Esophagus (tissue), 2 donors: ENCODE measurements at regions not wholly inside any gene's neighbourhood (a gene's known extent, or its start where the extent isn't known, plus 50 kb on each side); places are given as distances from the start of the nearest gene placed in this dataset.

Experiments
- H3K27ac ChIP-seq, 2 donors: one replicate each; pipeline ENCODE4 v1.5.1; 2013; ENCODE audit warnings: low read depth in 2 of 2, mild to moderate bottlenecking in 2 of 2, inconsistent platforms in 1 of 2, low read length in 1 of 2, moderate library complexity in 1 of 2
- H3K27me3 ChIP-seq, 2 donors: one replicate each; pipeline ENCODE4 v1.6.1; 2013; ENCODE audit warnings: low read length in 2 of 2, control low read depth in 1 of 2, mild to moderate bottlenecking in 1 of 2; ENCODE audit not compliant: insufficient read depth in 2 of 2, control insufficient read depth in 1 of 2
- H3K36me3 ChIP-seq, 2 donors: one replicate each; pipeline ENCODE4 v1.6.1; 2013; ENCODE audit warnings: low read length in 1 of 2; ENCODE audit not compliant: control insufficient read depth in 2 of 2, insufficient read depth in 2 of 2
- H3K4me1 ChIP-seq, 2 donors: one replicate each; pipeline ENCODE4 v1.6.1; 2013; ENCODE audit warnings: low read length in 1 of 2; ENCODE audit not compliant: control insufficient read depth in 2 of 2, insufficient read depth in 2 of 2
- H3K4me3 ChIP-seq, 2 donors: one replicate each; pipeline ENCODE4 v1.5.1; 2013; ENCODE audit warnings: low read length in 2 of 2, mild to moderate bottlenecking in 2 of 2, low read depth in 1 of 2, moderate library complexity in 1 of 2
- H3K9me3 ChIP-seq, 2 donors: one replicate each; pipeline ENCODE4 v1.6.1; 2013; ENCODE audit warnings: mild to moderate bottlenecking in 2 of 2, low read depth in 1 of 2, low read length in 1 of 2, moderate library complexity in 1 of 2; ENCODE audit not compliant: control insufficient read depth in 2 of 2, insufficient read depth in 1 of 2
- WGBS, 2 donors: extraction: QIAGEN DNeasy Blood & Tissue Kit; methylation state at CpG; one replicate each; pipeline ENCODE4 v1.1.7; 2013; 5-methylcytosine and 5-hydroxymethylcytosine counted together
- donor health status: healthy with polysubstance abuse.
- donor health status: Bipolar disorder and iron deficiency.

DNA sequence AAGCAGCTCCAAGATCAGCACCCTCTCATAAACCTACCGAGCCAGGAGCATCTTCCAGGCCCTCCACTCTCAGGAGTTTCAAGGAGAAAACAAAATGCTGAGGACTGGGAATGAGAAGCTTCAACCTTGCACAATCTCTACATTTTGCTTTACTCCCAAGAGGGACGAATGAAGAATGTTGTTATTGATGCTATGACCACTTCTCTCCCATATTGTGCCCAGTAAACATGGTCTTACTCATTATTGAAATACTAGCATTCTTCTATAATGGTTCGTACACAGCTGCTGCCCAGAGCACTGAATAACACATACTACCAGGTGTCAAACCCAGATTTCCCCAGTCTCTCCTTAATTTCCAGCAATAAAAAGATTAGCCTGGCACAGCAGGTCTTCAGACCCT, 63.4 kb upstream of the BET1 start:
- no peaks in the 10 kb centered on the region for H3K9me3 ChIP-seq
- H3K36me3 ChIP-seq, result no peaks in the 10 kb centered on the region
- no peak overlapping the region for H3K4me3 ChIP-seq
- no peak overlapping the region for H3K27ac ChIP-seq
- WGBS, 2 donors, result 74 to 83% methylated on average over 3 of the region's 3 CpGs
- no peaks in the 10 kb centered on the region for H3K4me1 ChIP-seq
- H3K27me3 ChIP-seq, result no peaks in the 10 kb centered on the region

DNA sequence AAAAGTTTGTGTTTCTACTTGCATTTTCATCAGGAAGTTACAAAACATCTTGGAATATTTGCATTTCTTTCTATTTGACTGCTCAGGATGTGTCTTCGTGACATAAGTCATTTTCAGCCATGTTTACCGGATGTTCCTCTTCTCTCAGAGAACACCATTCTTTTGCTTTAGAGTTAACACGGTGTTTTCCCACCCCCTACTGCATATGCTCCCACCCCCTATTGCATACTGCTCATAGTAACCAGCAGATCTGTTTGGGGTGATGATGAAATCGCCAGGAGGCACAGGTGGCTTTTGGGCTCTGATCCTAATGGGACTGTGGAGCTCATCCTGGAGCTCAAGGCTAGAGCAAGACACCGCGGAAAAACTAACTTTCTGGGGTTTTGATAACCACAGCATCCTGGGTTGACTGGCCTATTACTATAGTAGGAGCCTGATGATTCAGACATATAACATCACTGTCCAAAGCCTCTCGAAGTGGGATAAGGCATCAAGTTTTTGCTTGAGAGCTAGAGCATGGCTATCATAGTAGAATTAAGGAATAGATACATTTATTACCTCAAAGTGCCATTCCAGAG, 65.1 kb upstream of the BET1 start:
- no peak overlapping the region for H3K27ac ChIP-seq
- H3K36me3 ChIP-seq, result no peaks in the 10 kb centered on the region
- no peak overlapping the region for H3K4me3 ChIP-seq
- no peaks in the 10 kb centered on the region for H3K27me3 ChIP-seq
- 67 to 85% methylated on average over 7 of the region's 7 CpGs for WGBS, 2 donors
- H3K4me1 ChIP-seq, result no peaks in the 10 kb centered on the region
- H3K9me3 ChIP-seq, result no peaks in the 10 kb centered on the region

DNA sequence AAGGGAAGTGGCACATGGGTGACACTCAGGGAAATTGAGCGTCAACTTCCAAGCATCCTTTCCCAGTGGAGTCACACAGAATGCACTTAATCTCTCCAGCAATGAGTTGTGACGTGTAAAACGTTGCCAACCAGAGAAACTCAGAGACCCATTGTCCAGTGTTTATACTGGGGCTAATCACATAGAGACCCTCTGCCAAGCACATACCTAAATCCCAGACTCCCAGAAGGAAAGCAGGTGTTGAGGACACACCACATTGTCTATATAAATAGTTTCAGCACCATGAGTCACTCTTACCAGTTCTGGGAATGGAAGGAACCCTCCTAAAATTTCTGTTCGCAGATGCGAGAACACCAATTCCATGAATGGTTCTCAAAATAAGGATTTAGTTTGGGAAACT, 76.4 kb upstream of the BET1 start:
- WGBS, 2 donors, result 70 to 76% methylated on average over 5 of the region's 5 CpGs
- no peaks in the 10 kb centered on the region for H3K27me3 ChIP-seq
- no peaks in the 10 kb centered on the region for H3K9me3 ChIP-seq
- H3K36me3 ChIP-seq, result no peaks in the 10 kb centered on the region
- no peak overlapping the region for H3K27ac ChIP-seq
- H3K4me3 ChIP-seq, result no peak overlapping the region
- no peaks in the 10 kb centered on the region for H3K4me1 ChIP-seq

GRCh38 chr7:94082126-94082525, 78.0 kb upstream of the BET1 start:
- no peaks in the 10 kb centered on the region for H3K4me1 ChIP-seq
- no peaks in the 10 kb centered on the region for H3K36me3 ChIP-seq
- no peak overlapping the region for H3K27ac ChIP-seq
- no peaks in the 10 kb centered on the region for H3K27me3 ChIP-seq
- no peak overlapping the region for H3K4me3 ChIP-seq
- H3K9me3 ChIP-seq, result no peaks in the 10 kb centered on the region

- 13 to 15% methylated on average over 6 of the region's 6 CpGs for WGBS, 2 donors
- Histone ChIP-seq H3K27ac (no peak overlapping the region), H3K4me1 (no peaks in the 10 kb centered on the region), H3K4me3 (no peak overlapping the region), H3K36me3 (no peaks in the 10 kb centered on the region), H3K9me3 (no peaks in the 10 kb centered on the region), H3K27me3 (no peaks in the 10 kb centered on the region)
These were observed 83.7 kb upstream of the BET1 start for GRCh38 chr7:94087664-94088352.

- Histone ChIP-seq H3K4me1 (no peaks in the 10 kb centered on the region), H3K36me3 (no peaks in the 10 kb centered on the region), H3K27me3 (no peaks in the 10 kb centered on the region)
These were observed 84.4 kb upstream of the BET1 start for GRCh38 chr7:94088560-94088959.

DNA sequence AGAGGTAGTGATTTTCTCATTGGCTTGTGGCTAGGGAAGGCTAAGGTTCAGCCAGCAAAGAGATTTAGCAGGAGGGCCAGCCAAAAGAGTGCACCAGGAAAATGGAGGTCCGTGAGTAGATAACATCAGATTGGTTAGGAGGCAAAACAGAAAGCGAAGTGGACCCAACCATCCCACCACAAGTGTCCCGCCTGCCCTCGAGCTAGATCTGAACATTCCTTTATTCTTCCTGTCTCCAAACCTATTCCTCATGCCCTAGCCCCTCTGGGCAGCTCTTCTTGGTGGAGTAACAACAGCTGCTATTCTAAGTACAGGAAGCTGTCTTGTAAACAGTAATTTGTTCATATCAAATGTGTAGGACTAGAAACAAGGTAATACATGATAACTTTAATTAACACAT, 85.7 kb upstream of the BET1 start:
- 72 to 80% methylated on average over 4 of the region's 4 CpGs for WGBS, 2 donors
- no peak overlapping the region for H3K27ac ChIP-seq

More at GRCh38 chr7:94088560-94088959, 84.4 kb upstream of the BET1 start:
- no peak overlapping the region for H3K4me3 ChIP-seq
- H3K9me3 ChIP-seq, result no peaks in the 10 kb centered on the region
- no peak overlapping the region for H3K27ac ChIP-seq

DNA sequence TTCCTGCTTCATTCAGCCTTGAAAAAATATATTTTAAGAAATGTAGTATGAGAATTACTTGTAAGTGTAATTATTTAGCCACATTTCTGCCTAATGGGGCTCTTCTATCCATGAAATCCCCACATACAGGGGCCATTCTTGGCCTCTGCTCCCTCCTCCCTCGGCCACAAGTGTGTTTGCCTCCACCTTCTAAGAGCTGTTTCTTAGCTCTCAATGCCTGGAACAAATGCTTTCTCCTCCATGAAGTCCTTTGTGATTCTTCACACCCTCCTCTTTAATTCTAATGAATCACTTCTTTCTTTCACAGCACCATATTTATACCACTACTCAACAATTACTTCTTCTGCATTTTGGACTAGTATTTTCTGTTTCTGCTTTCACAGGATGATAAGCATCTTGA, 88.8 kb upstream of the BET1 start:
- no peaks in the 10 kb centered on the region for H3K27me3 ChIP-seq
- no peaks in the 10 kb centered on the region for H3K4me1 ChIP-seq
- H3K27ac ChIP-seq, result no peak overlapping the region
- H3K36me3 ChIP-seq, result no peaks in the 10 kb centered on the region
- no peak overlapping the region for H3K4me3 ChIP-seq
- no peaks in the 10 kb centered on the region for H3K9me3 ChIP-seq
- 71 to 77% methylated on average over 1 of the region's 1 CpG for WGBS, 2 donors

More for the DNA sequence above, 85.7 kb upstream of the BET1 start:
- Histone ChIP-seq H3K27me3 (no peaks in the 10 kb centered on the region), H3K9me3 (no peaks in the 10 kb centered on the region), H3K36me3 (no peaks in the 10 kb centered on the region), H3K4me1 (no peaks in the 10 kb centered on the region), H3K4me3 (no peak overlapping the region)

DNA sequence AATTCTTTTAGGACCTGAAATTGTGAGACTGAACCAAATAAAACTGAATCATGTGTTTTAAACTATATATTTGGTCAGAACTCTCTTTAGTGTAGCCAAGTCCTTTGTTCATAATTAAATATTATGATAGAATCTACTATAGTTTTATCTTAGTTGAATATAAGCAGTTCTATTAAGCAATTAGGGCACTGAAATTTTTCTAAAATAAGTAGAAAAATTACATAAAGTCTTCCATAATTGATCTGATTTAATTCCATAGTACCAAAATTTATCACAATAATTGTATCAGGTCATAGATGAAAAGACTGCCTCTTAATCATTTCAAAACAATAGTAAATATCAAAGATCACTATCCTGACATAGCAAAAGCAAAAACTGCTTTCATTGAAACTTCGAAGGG, 90.1 kb upstream of the BET1 start:
- no peaks in the 10 kb centered on the region for H3K4me1 ChIP-seq
- no peak overlapping the region for H3K27ac ChIP-seq
- 71 to 83% methylated on average over 1 of the region's 1 CpG for WGBS, 2 donors
- no peaks in the 10 kb centered on the region for H3K27me3 ChIP-seq
- H3K36me3 ChIP-seq, result no peaks in the 10 kb centered on the region
- H3K9me3 ChIP-seq, result no peaks in the 10 kb centered on the region
- no peak overlapping the region for H3K4me3 ChIP-seq

GRCh38 chr7:94095316-94096009, 91.3 kb upstream of the BET1 start:
- Histone ChIP-seq H3K27me3 (no peaks in the 10 kb centered on the region), H3K4me1 (no peaks in the 10 kb centered on the region), H3K4me3 (no peak overlapping the region), H3K27ac (no peak overlapping the region), H3K36me3 (no peaks in the 10 kb centered on the region), H3K9me3 (no peaks in the 10 kb centered on the region)
- 72 to 78% methylated on average over 5 of the region's 5 CpGs for WGBS, 2 donors
